Neural progenitor cell (in vitro differentiated cells): ENCODE measurements at regions not wholly inside any gene's neighbourhood (a gene's known extent, or its start where the extent isn't known, plus 50 kb on each side); places are given as distances from the start of the nearest gene placed in this dataset.
"Not testable (repeated sequence)": the region's sequence is repeated elsewhere in the genome, so short reads cannot be mapped to it uniquely, and the experiment has no call there.

ENCODE experiments used
- EZH2 ChIP-seq: fragments of 200-600 bp; sonication (generic); IDR thresholded peaks from 2 replicates; pipeline ENCODE4 v1.6.1; 2017; ENCODE audit warnings: antibody characterized with exemption, mild to moderate bottlenecking, moderate library complexity
- TF ChIP-seq, protein P1 (sequence below): fragments of 200-600 bp; sonication (generic); IDR thresholded peaks from 2 replicates; pipeline ENCODE4 v1.5.1; 2017; ENCODE audit warnings: antibody characterized with exemption, mild to moderate bottlenecking

GRCh38 chr12:30272515-30272914 lies 423.2 kb downstream of the IPO8 start:
- TF ChIP-seq EZH2, result not testable (repeated sequence)
- TF ChIP-seq, protein P1, sequence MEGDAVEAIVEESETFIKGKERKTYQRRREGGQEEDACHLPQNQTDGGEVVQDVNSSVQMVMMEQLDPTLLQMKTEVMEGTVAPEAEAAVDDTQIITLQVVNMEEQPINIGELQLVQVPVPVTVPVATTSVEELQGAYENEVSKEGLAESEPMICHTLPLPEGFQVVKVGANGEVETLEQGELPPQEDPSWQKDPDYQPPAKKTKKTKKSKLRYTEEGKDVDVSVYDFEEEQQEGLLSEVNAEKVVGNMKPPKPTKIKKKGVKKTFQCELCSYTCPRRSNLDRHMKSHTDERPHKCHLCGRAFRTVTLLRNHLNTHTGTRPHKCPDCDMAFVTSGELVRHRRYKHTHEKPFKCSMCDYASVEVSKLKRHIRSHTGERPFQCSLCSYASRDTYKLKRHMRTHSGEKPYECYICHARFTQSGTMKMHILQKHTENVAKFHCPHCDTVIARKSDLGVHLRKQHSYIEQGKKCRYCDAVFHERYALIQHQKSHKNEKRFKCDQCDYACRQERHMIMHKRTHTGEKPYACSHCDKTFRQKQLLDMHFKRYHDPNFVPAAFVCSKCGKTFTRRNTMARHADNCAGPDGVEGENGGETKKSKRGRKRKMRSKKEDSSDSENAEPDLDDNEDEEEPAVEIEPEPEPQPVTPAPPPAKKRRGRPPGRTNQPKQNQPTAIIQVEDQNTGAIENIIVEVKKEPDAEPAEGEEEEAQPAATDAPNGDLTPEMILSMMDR, result not testable (repeated sequence)
